HL-60 (cell line): ENCODE measurements at regions not wholly inside any gene's neighbourhood (a gene's known extent, or its start where the extent isn't known, plus 50 kb on each side); places are given as distances from the start of the nearest gene placed in this dataset.
A peak's percentile ranks its signal among the peaks of the same experiment; 100 is the strongest.
"Not testable (repeated sequence)": the region's sequence is repeated elsewhere in the genome, so short reads cannot be mapped to it uniquely, and the experiment has no call there.

Source experiments
- DNase-seq, 2 experiments: peaks; one replicate each; pipeline ENCODE4 v3.0.0-alpha.2; 2010 to 2020; ENCODE audit warnings: low read depth in 1 of 2, low spot score in 1 of 2
- H3K27ac ChIP-seq: fragments of 250-450 bp; sonication (Bioruptor Pico); replicated peaks from 2 replicates; pipeline ENCODE4 v1.5.1; 2020; ENCODE audit warnings: mild to moderate bottlenecking, moderate library complexity
- H3K27me3 ChIP-seq: fragments of 250-450 bp; sonication (Bioruptor Pico); 2 replicates; pipeline ENCODE4 v1.5.1; 2021; ENCODE audit warnings: mild to moderate bottlenecking, moderate library complexity; ENCODE audit not compliant: insufficient read depth, poor library complexity, severe bottlenecking
- H3K4me3 ChIP-seq: replicated peaks from 2 replicates; pipeline ENCODE4 v1.5.1; 2011; ENCODE audit warnings: mild to moderate bottlenecking, control low read depth, low read length; ENCODE audit not compliant: insufficient read depth

GRCh38 chr3:195669310-195669709 is 51.5 kb upstream of the MUC20 start:
- H3K27ac ChIP-seq, DNase-seq, H3K27me3 ChIP-seq, H3K4me3 ChIP-seq: not testable (repeated sequence)

- H3K27me3 ChIP-seq, H3K27ac ChIP-seq, DNase-seq, H3K4me3 ChIP-seq: not testable (repeated sequence)
These were observed 52.5 kb upstream of the MUC20 start for GRCh38 chr3:195668131-195668766.

- H3K4me3 ChIP-seq, DNase-seq, H3K27ac ChIP-seq, H3K27me3 ChIP-seq: not testable (repeated sequence)
These were observed 55.5 kb upstream of the MUC20 start for GRCh38 chr3:195665311-195665710.

GRCh38 chr3:195664131-195664530 is 56.6 kb upstream of the MUC20 start:
- not testable (repeated sequence) for DNase-seq, H3K27ac ChIP-seq, H3K27me3 ChIP-seq, H3K4me3 ChIP-seq

- H3K27ac ChIP-seq, DNase-seq, H3K27me3 ChIP-seq, H3K4me3 ChIP-seq: not testable (repeated sequence)
These were observed 61.6 kb upstream of the MUC20 start for GRCh38 chr3:195659136-195659533.

- peak overlapping the region; percentile 57 for H3K4me3 ChIP-seq
- not testable (repeated sequence) for H3K27ac ChIP-seq, DNase-seq, H3K27me3 ChIP-seq
These were observed 62.2 kb upstream of the MUC20 start for GRCh38 chr3:195658381-195659135.

GRCh38 chr3:195657475-195658372 is 63.1 kb upstream of the MUC20 start:
- DNase-seq = peak; percentile 6 to 52
- H3K4me3 ChIP-seq = peak overlapping the region; percentile 57
- not testable (repeated sequence) for H3K27me3 ChIP-seq, H3K27ac ChIP-seq

GRCh38 chr3:195656091-195656490 is 64.7 kb upstream of the MUC20 start:
- H3K27ac ChIP-seq, DNase-seq, H3K27me3 ChIP-seq, H3K4me3 ChIP-seq: not testable (repeated sequence)

- not testable (repeated sequence) for H3K4me3 ChIP-seq, DNase-seq, H3K27ac ChIP-seq, H3K27me3 ChIP-seq
These were observed 66.0 kb upstream of the MUC20 start for GRCh38 chr3:195654746-195655145.

- DNase-seq, H3K27ac ChIP-seq, H3K27me3 ChIP-seq, H3K4me3 ChIP-seq: not testable (repeated sequence)
These were observed 66.6 kb upstream of the MUC20 start for GRCh38 chr3:195654138-195654537.

GRCh38 chr3:195653641-195654040 is 67.1 kb upstream of the MUC20 start:
- H3K27ac ChIP-seq, H3K4me3 ChIP-seq, H3K27me3 ChIP-seq: not testable (repeated sequence)
- peak in 1 of 2 experiments; percentile 5 for DNase-seq

GRCh38 chr3:195647912-195648702 is 64.4 kb upstream of the APOD start:
- not testable (repeated sequence) for H3K27ac ChIP-seq, H3K27me3 ChIP-seq, DNase-seq, H3K4me3 ChIP-seq

GRCh38 chr3:195645872-195646271 is 62.1 kb upstream of the APOD start:
- not testable (repeated sequence) for H3K27me3 ChIP-seq, DNase-seq, H3K27ac ChIP-seq, H3K4me3 ChIP-seq

- not testable (repeated sequence) for DNase-seq, H3K27me3 ChIP-seq, H3K4me3 ChIP-seq, H3K27ac ChIP-seq
These were observed 59.5 kb upstream of the APOD start for GRCh38 chr3:195643245-195643644.
